Rectal smooth muscle tissue (tissue), 1 donor: ENCODE measurements at regions not wholly inside any gene's neighbourhood (a gene's known extent, or its start where the extent isn't known, plus 50 kb on each side); places are given as distances from the start of the nearest gene placed in this dataset.

Source experiments
- H3K27ac ChIP-seq: one replicate; pipeline ENCODE4 v1.7.0; 2013; ENCODE audit warnings: low read depth, low read length, inconsistent platforms
- H3K27me3 ChIP-seq: one replicate; pipeline ENCODE4 v1.7.0; 2013; ENCODE audit warnings: low read length; ENCODE audit not compliant: control insufficient read depth, insufficient read depth
- H3K36me3 ChIP-seq: one replicate; pipeline ENCODE4 v1.7.0; 2013; ENCODE audit warnings: low read length; ENCODE audit not compliant: control insufficient read depth, insufficient read depth
- H3K4me1 ChIP-seq: one replicate; pipeline ENCODE4 v1.7.0; 2013; ENCODE audit warnings: low read length; ENCODE audit not compliant: control insufficient read depth, insufficient read depth
- H3K4me3 ChIP-seq: one replicate; pipeline ENCODE4 v1.7.0; 2013; ENCODE audit warnings: low read length
- H3K9ac ChIP-seq: one replicate; pipeline ENCODE4 v1.7.0; 2013; ENCODE audit warnings: low read length

GRCh38 chr15:69576035-69576526 lies 123.5 kb downstream of the RPLP1 start:
- Histone ChIP-seq H3K4me1 (no peaks in the 10 kb centered on the region), H3K36me3 (no peaks in the 10 kb centered on the region), H3K27me3 (no peaks in the 10 kb centered on the region), H3K4me3 (no peak overlapping the region), H3K27ac (no peak overlapping the region), H3K9ac (no peak overlapping the region)

- no peaks in the 10 kb centered on the region for H3K36me3 ChIP-seq
- H3K9ac ChIP-seq: no peak overlapping the region
- no peak overlapping the region for H3K4me3 ChIP-seq
- H3K4me1 ChIP-seq: no peaks in the 10 kb centered on the region
- H3K27ac ChIP-seq: no peak overlapping the region
- no peaks in the 10 kb centered on the region for H3K27me3 ChIP-seq
Observed at GRCh38 chr15:69576948-69577351, 124.3 kb downstream of the RPLP1 start.

GRCh38 chr15:69577397-69577796 lies 124.8 kb downstream of the RPLP1 start:
- Histone ChIP-seq H3K27me3 (no peaks in the 10 kb centered on the region), H3K4me1 (no peaks in the 10 kb centered on the region), H3K9ac (no peak overlapping the region), H3K4me3 (no peak overlapping the region), H3K36me3 (no peaks in the 10 kb centered on the region), H3K27ac (no peak overlapping the region)

GRCh38 chr15:69578252-69578651 lies 125.6 kb downstream of the RPLP1 start:
- no peak overlapping the region for H3K27ac ChIP-seq

GRCh38 chr15:69578787-69579583 lies 126.4 kb downstream of the RPLP1 start:
- Histone ChIP-seq H3K27me3 (no peaks in the 10 kb centered on the region), H3K4me1 (no peaks in the 10 kb centered on the region), H3K36me3 (no peaks in the 10 kb centered on the region), H3K4me3 (no peak overlapping the region), H3K27ac (no peak overlapping the region), H3K9ac (no peak overlapping the region)

More at GRCh38 chr15:69578252-69578651, 125.6 kb downstream of the RPLP1 start:
- no peaks in the 10 kb centered on the region for H3K4me1 ChIP-seq
- no peak overlapping the region for H3K9ac ChIP-seq
- no peaks in the 10 kb centered on the region for H3K27me3 ChIP-seq
- H3K4me3 ChIP-seq: no peak overlapping the region
- no peaks in the 10 kb centered on the region for H3K36me3 ChIP-seq

GRCh38 chr15:69579950-69580618 lies 127.5 kb downstream of the RPLP1 start:
- Histone ChIP-seq H3K36me3 (no peaks in the 10 kb centered on the region), H3K4me1 (no peaks in the 10 kb centered on the region), H3K9ac (no peak overlapping the region), H3K27ac (no peak overlapping the region), H3K4me3 (no peak overlapping the region), H3K27me3 (no peaks in the 10 kb centered on the region)

GRCh38 chr15:69583626-69584025 lies 131.0 kb downstream of the RPLP1 start:
- H3K4me3 ChIP-seq: no peak overlapping the region
- no peaks in the 10 kb centered on the region for H3K27me3 ChIP-seq
- H3K4me1 ChIP-seq: no peaks in the 10 kb centered on the region
- H3K9ac ChIP-seq: no peak overlapping the region
- H3K27ac ChIP-seq: no peak overlapping the region
- H3K36me3 ChIP-seq: no peaks in the 10 kb centered on the region

- no peaks in the 10 kb centered on the region for H3K27me3 ChIP-seq
Observed at GRCh38 chr15:69585937-69586336, 133.3 kb downstream of the RPLP1 start.

GRCh38 chr15:69586721-69587120 lies 134.1 kb downstream of the RPLP1 start:
- Histone ChIP-seq H3K9ac (no peak overlapping the region), H3K4me1 (no peaks in the 10 kb centered on the region), H3K36me3 (no peaks in the 10 kb centered on the region), H3K27me3 (no peaks in the 10 kb centered on the region), H3K4me3 (no peak overlapping the region), H3K27ac (no peak overlapping the region)

More at GRCh38 chr15:69585937-69586336, 133.3 kb downstream of the RPLP1 start:
- no peak overlapping the region for H3K27ac ChIP-seq
- H3K36me3 ChIP-seq: no peaks in the 10 kb centered on the region
- H3K9ac ChIP-seq: no peak overlapping the region
- H3K4me3 ChIP-seq: no peak overlapping the region
- no peaks in the 10 kb centered on the region for H3K4me1 ChIP-seq

- Histone ChIP-seq H3K36me3 (no peaks in the 10 kb centered on the region), H3K27ac (no peak overlapping the region), H3K4me3 (no peak overlapping the region), H3K4me1 (no peaks in the 10 kb centered on the region), H3K9ac (no peak overlapping the region), H3K27me3 (no peaks in the 10 kb centered on the region)
Observed at GRCh38 chr15:69587723-69588426, 135.3 kb downstream of the RPLP1 start.

- H3K4me3 ChIP-seq: no peak overlapping the region
- no peak overlapping the region for H3K9ac ChIP-seq
- no peak overlapping the region for H3K27ac ChIP-seq
- peaks cover 9% of the 10 kb centered on the region for H3K4me1 ChIP-seq
- H3K36me3 ChIP-seq: no peaks in the 10 kb centered on the region
- H3K27me3 ChIP-seq: no peaks in the 10 kb centered on the region
Observed at GRCh38 chr15:69590201-69590710, 137.6 kb downstream of the RPLP1 start.

- Histone ChIP-seq H3K27ac (no peak overlapping the region), H3K36me3 (no peaks in the 10 kb centered on the region), H3K4me3 (no peak overlapping the region), H3K4me1 (peaks cover 9% of the 10 kb centered on the region), H3K27me3 (no peaks in the 10 kb centered on the region), H3K9ac (no peak overlapping the region)
Observed at GRCh38 chr15:69590932-69591524, 138.4 kb downstream of the RPLP1 start.
